PC-3 (cell line): ENCODE measurements at regions not wholly inside any gene's neighbourhood (a gene's known extent, or its start where the extent isn't known, plus 50 kb on each side); places are given as distances from the start of the nearest gene placed in this dataset.

Experiments
- ATAC-seq: fragments of 200-7000 bp; cut with Tn5 transposase; 2 replicates; pipeline ENCODE4 v1.9.1; 2020; ENCODE audit warnings: mild to moderate bottlenecking, moderate library complexity
- BruUV-seq: library from RNA; stranded (reverse); fragments of 400-500 nt; replicated peaks from 2 replicates; lab custom pipeline; 2021; lab: Mats Ljungman, UMichigan
- CTCF ChIA-PET: fragments of 300-600 bp; sonication (Branson Sonifier 250); formaldehyde crosslinking; loops from one replicate; lab custom pipeline; 2022; ENCODE audit warnings: antibody characterized with exemption; lab: Charles Lee
- POLR2A ChIA-PET: fragments of 300-600 bp; sonication (Branson Sonifier 250); formaldehyde crosslinking; loops from one replicate; lab custom pipeline; 2022; ENCODE audit warnings: antibody characterized with exemption; ENCODE audit not compliant: unreplicated experiment; lab: Charles Lee
- DNase-seq: peaks from one replicate; pipeline ENCODE4 v3.0.0-alpha.2; 2015
- H2AFZ ChIP-seq: fragments of 300-600 bp; sonication (generic); 2 replicates; pipeline ENCODE4 v1.6.0; 2016; ENCODE audit warnings: antibody characterized with exemption, low read length
- H3F3A ChIP-seq: fragments of 300-600 bp; sonication (generic); one replicate; pipeline ENCODE4 v1.6.0; 2017; ENCODE audit warnings: antibody characterized with exemption, low read length, control low read depth, mild to moderate bottlenecking; ENCODE audit not compliant: unreplicated experiment
- H3K27ac ChIP-seq: fragments of 300-600 bp; sonication (generic); 2 replicates; pipeline ENCODE4 v1.5.1; 2016; ENCODE audit warnings: mild to moderate bottlenecking, low read length
- H3K27me3 ChIP-seq: fragments of 300-600 bp; sonication (generic); 2 replicates; pipeline ENCODE4 v1.6.1; 2016; ENCODE audit warnings: low read length, mixed read lengths
- H3K36me3 ChIP-seq: fragments of 300-600 bp; sonication (generic); 2 replicates; pipeline ENCODE4 v1.6.1; 2016; ENCODE audit warnings: low read depth, mixed run types, low read length, mixed read lengths
- H3K4me1 ChIP-seq: fragments of 300-600 bp; sonication (generic); 2 replicates; pipeline ENCODE4 v1.5.1; 2016; ENCODE audit warnings: low read length; ENCODE audit not compliant: insufficient read depth
- H3K4me2 ChIP-seq: fragments of 300-600 bp; sonication (generic); 2 replicates; pipeline ENCODE4 v1.6.0; 2016; ENCODE audit warnings: low read length
- H3K4me3 ChIP-seq: fragments of 300-600 bp; sonication (generic); 2 replicates; pipeline ENCODE4 v1.5.1; 2016; ENCODE audit warnings: mild to moderate bottlenecking, low read length, mixed read lengths
- H3K79me2 ChIP-seq: fragments of 300-600 bp; sonication (generic); 2 replicates; pipeline ENCODE4 v1.6.1; 2017; ENCODE audit warnings: low read length, mixed read lengths
- H3K9ac ChIP-seq: fragments of 300-600 bp; sonication (generic); 2 replicates; pipeline ENCODE4 v1.6.0; 2016; ENCODE audit warnings: mild to moderate bottlenecking, low read length
- H3K9me2 ChIP-seq: fragments of 300-600 bp; sonication (generic); replicated peaks from 2 replicates; pipeline ENCODE4 v1.6.1; 2016; ENCODE audit warnings: mixed run types, low read length, mixed read lengths
- H3K9me3 ChIP-seq: fragments of 300-600 bp; sonication (generic); 2 replicates; pipeline ENCODE4 v1.6.1; 2016; ENCODE audit warnings: low read length, mixed read lengths
- H4K20me1 ChIP-seq: fragments of 300-600 bp; sonication (generic); 2 replicates; pipeline ENCODE4 v1.6.1; 2016; ENCODE audit warnings: low read length, mixed read lengths
- EZH2 ChIP-seq: fragments of 300-600 bp; sonication (generic); IDR thresholded peaks from one replicate; pipeline ENCODE4 v1.6.1; 2017; ENCODE audit warnings: antibody characterized with exemption, mild to moderate bottlenecking, low read length; ENCODE audit not compliant: unreplicated experiment
- EZH2phosphoT487 ChIP-seq: fragments of 300-600 bp; sonication (generic); IDR thresholded peaks from 2 replicates; pipeline ENCODE4 v1.6.1; 2018; ENCODE audit warnings: mild to moderate bottlenecking, antibody characterized with exemption, low read length, borderline replicate concordance
- intact Hi-C: fragments of 100-400 bp; cut with micrococcal nuclease; formaldehyde crosslinking; loops from 2 replicates; pipeline ENCODE4 v1.9.0; 2023
- TF ChIP-seq, protein P1 (sequence below): fragments of 300-600 bp; sonication (generic); conservative IDR thresholded peaks from 2 replicates; pipeline ENCODE4 v1.5.1; 2017; ENCODE audit warnings: antibody characterized with exemption, low read depth, mild to moderate bottlenecking, low read length

DNA sequence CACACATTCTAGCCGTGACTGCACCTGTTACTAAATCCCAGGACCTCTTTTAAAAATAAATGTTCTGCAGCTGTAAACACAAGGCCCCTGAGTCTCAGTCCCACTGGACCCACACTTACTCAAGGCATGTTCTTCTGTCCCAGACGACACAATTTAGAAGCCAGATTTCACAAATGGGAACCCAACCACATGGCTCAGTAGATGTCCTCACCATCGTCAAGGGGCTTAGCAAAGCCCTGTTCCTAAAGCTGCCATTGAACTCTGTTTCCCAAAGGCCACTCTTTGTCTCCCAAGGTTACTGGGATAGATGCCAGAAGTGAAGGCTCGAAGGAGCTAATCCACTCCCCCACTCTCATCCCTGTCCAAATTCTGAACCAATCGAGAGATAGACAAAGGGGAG lies 301.0 kb downstream of the GALR1 start:
- TF ChIP-seq EZH2, result no peak
- TF ChIP-seq EZH2phosphoT487, result no peak

GRCh38 chr18:77551055-77551454 lies 301.4 kb downstream of the GALR1 start:
- intact Hi-C loops, result no loop called here
- Histone ChIP-seq H3F3A (no peaks in the 10 kb centered on the region), H3K9me2 (no peaks in the 10 kb centered on the region), H2AFZ (no peak overlapping the region), H3K4me1 (no peaks in the 10 kb centered on the region), H3K4me2 (no peak overlapping the region), H3K4me3 (no peak overlapping the region), H3K79me2 (no peaks in the 10 kb centered on the region), H4K20me1 (no peaks in the 10 kb centered on the region), H3K27me3 (no peaks in the 10 kb centered on the region), H3K9ac (no peak overlapping the region), H3K27ac (no peak overlapping the region), H3K9me3 (no peaks in the 10 kb centered on the region), H3K36me3 (no peaks in the 10 kb centered on the region)
- BruUV-seq, result no TSS peak
- ChIA-PET POLR2A (no interaction called here), CTCF (no interaction called here)
- ATAC-seq, result no peak
- TF ChIP-seq, protein P1, sequence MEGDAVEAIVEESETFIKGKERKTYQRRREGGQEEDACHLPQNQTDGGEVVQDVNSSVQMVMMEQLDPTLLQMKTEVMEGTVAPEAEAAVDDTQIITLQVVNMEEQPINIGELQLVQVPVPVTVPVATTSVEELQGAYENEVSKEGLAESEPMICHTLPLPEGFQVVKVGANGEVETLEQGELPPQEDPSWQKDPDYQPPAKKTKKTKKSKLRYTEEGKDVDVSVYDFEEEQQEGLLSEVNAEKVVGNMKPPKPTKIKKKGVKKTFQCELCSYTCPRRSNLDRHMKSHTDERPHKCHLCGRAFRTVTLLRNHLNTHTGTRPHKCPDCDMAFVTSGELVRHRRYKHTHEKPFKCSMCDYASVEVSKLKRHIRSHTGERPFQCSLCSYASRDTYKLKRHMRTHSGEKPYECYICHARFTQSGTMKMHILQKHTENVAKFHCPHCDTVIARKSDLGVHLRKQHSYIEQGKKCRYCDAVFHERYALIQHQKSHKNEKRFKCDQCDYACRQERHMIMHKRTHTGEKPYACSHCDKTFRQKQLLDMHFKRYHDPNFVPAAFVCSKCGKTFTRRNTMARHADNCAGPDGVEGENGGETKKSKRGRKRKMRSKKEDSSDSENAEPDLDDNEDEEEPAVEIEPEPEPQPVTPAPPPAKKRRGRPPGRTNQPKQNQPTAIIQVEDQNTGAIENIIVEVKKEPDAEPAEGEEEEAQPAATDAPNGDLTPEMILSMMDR, result no peak
- TF ChIP-seq EZH2 (no peak), EZH2phosphoT487 (no peak)
- no peak for DNase-seq

More for the DNA sequence above, 301.0 kb downstream of the GALR1 start:
- no peak for ATAC-seq
- no peak for DNase-seq
- H3K4me3 ChIP-seq, result no peak overlapping the region
- H3K9me3 ChIP-seq, result no peaks in the 10 kb centered on the region
- intact Hi-C loops, result no loop called here
- ChIA-PET POLR2A (no interaction called here), CTCF (no interaction called here)
- no peak overlapping the region for H3K4me2 ChIP-seq
- no peaks in the 10 kb centered on the region for H3K36me3 ChIP-seq
- H3K9ac ChIP-seq, result no peak overlapping the region
- no peaks in the 10 kb centered on the region for H3K4me1 ChIP-seq
- H4K20me1 ChIP-seq, result no peaks in the 10 kb centered on the region
- H2AFZ ChIP-seq, result no peak overlapping the region
- no peaks in the 10 kb centered on the region for H3K79me2 ChIP-seq
- H3K27ac ChIP-seq, result no peak overlapping the region
- H3K27me3 ChIP-seq, result no peaks in the 10 kb centered on the region
- H3F3A ChIP-seq, result no peaks in the 10 kb centered on the region
- H3K9me2 ChIP-seq, result no peaks in the 10 kb centered on the region
- BruUV-seq, result no TSS peak

DNA sequence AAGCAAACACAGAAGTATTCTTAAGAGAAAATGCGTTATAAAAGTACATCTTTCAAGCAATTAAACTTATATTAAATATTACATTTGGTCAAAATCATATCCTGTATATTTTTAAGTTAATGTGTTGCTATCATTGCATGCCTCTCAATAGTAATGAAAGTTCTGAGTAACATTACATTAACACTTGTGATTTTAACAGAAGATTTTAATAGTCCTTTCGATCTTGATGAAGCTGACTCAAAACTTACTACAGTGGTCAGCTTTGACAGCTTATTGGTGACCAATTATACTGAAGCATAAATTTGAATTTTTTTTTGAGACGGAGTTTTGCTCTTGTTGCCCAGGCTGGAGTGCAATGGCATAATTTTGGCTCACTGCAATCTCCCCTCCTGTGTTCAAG lies 303.3 kb downstream of the GALR1 start:
- Histone ChIP-seq H3K9me3 (no peaks in the 10 kb centered on the region), H2AFZ (no peak overlapping the region), H3K79me2 (no peaks in the 10 kb centered on the region), H3K4me2 (no peak overlapping the region), H3K9me2 (no peaks in the 10 kb centered on the region), H3K27me3 (no peaks in the 10 kb centered on the region), H3K9ac (no peak overlapping the region), H3K36me3 (no peaks in the 10 kb centered on the region), H3F3A (no peaks in the 10 kb centered on the region), H3K27ac (no peak overlapping the region), H3K4me1 (no peaks in the 10 kb centered on the region), H4K20me1 (no peaks in the 10 kb centered on the region), H3K4me3 (no peak overlapping the region)
- CTCF ChIA-PET, result no interaction called here
- no TSS peak for BruUV-seq
- POLR2A ChIA-PET, result no interaction called here
- no peak for TF ChIP-seq EZH2phosphoT487
- ATAC-seq, result no peak
- no peak for DNase-seq
- intact Hi-C loops, result no loop called here

DNA sequence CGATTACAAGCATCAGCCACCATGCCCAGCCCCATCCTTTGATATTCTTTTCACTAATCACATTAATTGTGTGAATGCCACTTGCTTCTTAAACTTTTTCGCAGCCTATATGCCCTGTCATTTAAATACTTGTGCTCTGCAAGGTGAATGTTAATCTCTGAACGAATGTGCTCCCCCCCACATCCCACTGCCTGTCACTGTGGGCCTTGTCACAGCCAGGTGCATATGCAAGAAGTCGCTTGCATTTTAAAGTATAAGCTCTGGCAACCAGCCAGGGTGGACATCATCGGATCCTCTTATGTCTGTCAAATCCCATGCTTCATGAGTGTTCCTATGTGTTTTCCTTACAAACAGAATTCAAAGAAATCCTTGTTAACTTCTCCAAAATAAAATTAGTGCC lies 304.4 kb downstream of the GALR1 start:
- no peaks in the 10 kb centered on the region for H3K36me3 ChIP-seq
- H4K20me1 ChIP-seq, result no peaks in the 10 kb centered on the region
- no peak overlapping the region for H2AFZ ChIP-seq
- no peaks in the 10 kb centered on the region for H3K79me2 ChIP-seq
- H3K9me2 ChIP-seq, result no peaks in the 10 kb centered on the region
- H3K9ac ChIP-seq, result no peak overlapping the region
- no peak overlapping the region for H3K4me3 ChIP-seq
- TF ChIP-seq EZH2phosphoT487 (no peak), EZH2 (no peak)
- TF ChIP-seq, protein P1, result no peak
- intact Hi-C loops, result no loop called here
- no peaks in the 10 kb centered on the region for H3K4me1 ChIP-seq
- ATAC-seq (no peak), DNase-seq (no peak)
- no peaks in the 10 kb centered on the region for H3F3A ChIP-seq
- POLR2A ChIA-PET, result no interaction called here
- no peaks in the 10 kb centered on the region for H3K9me3 ChIP-seq
- no peak overlapping the region for H3K27ac ChIP-seq
- no peak overlapping the region for H3K4me2 ChIP-seq
- H3K27me3 ChIP-seq, result no peaks in the 10 kb centered on the region
- no TSS peak for BruUV-seq
- CTCF ChIA-PET, result no interaction called here
